CD1c-positive myeloid dendritic cell (primary cell): ENCODE measurements at regions not wholly inside any gene's neighbourhood (a gene's known extent, or its start where the extent isn't known, plus 50 kb on each side); places are given as distances from the start of the nearest gene placed in this dataset.

Source experiments
- DNase-seq: peaks from one replicate; pipeline ENCODE4 v3.0.0-alpha.2; 2016; ENCODE audit errors: extremely low spot score

DNA sequence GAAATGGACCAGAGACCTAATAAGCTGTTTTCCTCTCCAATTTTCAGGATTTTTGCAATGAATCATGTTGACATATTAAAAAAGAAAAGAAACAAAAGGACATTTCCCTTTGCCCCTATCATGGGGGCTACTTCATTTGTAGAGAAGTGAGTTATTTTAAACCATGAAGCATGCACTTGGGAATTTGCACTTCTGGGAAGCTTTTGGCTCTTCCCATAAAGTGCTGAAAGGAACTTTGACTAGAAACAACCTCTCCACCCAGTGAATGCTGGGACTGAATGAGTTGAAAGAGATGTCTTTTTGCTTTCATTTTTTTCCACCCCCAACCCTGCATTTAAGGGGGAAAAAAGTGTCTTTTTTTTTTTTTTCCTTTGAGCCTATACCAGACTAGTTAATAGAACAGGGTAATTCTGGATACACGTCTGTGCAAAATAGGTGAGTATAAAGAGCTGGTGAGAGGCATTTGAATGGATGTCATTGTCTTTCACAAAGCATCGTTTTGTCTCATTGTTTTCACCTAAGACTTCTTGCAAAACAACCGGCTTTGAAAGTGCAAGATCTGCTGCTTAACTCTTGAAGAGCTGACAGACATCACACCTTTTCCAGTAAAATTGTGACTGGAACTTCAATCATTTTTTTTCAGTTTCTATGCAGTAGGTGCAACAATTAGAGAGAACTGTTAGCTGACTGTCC is 138.7 kb upstream of the BACH2 start:
- no peak for DNase-seq

DNA sequence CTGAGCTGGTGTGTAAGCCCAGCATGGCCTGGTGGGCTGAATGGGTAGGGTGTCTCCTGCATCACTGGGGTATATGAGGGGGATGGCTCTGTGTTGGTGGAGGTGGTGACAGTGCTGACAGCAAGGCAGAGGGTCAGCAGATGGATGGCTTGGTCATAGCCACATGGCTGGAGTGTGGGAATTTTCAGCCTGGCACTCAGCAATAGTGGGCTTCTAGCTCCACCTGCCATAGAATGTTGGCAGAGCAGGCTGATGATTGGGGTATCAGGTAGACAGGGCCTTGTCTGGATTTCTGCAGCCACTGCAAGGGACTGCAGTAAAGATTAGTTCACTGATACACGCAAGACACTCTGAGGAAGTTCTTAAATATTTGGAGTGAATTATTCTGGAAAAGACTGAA is 137.5 kb upstream of the BACH2 start:
- DNase-seq = no peak

DNA sequence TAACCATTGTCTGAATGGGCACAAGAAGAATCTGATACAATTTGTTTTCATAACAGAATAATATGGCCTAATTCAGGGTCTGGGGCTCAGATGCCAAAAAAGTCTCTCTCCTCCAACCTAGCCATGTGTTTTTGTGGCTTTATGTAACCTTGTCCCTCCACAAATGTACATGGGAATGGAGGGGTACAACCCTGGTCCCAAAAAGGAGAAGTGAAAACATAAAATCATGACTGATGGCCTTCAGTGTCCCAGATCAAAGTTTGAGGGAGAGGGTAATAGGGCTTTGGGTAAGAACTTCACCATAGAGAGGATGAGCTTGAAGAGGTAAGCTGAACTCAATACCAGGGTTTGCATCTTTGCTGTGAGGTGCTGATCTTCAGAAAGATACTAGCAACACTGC is 136.3 kb upstream of the BACH2 start:
- no peak for DNase-seq

DNA sequence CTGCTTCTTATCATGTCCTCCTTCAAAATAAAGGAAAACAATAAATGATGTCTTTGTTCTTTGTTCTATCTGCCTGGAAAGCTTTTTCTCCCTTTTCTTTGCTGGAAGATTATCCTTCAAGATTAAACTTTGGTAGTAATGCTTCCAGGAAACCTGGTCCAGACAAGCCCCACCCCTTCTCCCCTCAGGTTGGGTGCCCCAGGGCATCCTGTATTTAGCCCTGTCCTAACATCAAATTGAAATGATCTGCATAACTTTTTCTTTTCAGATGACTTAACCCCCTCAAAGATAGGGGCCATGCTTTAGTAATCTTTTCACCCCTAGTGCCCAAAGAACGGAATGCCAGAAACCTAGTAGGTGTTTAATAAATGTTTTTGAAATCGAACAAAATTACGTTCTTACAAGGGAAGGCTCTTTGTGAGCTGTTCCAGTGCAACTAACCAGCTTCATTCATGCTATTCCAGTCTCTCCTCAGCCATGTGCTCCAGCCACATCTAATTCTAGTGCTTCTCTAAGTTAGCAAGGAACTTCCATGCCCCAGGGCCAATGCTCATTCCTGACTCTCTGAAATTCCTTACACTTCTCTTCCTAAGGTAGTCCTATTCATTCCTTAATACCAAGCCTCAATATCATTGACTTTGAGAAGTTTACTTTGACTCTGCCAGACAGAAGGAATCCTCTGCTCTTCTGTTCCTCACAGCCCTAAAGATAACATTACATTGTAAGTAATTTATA is 135.6 kb upstream of the BACH2 start:
- DNase-seq = no peak

DNA sequence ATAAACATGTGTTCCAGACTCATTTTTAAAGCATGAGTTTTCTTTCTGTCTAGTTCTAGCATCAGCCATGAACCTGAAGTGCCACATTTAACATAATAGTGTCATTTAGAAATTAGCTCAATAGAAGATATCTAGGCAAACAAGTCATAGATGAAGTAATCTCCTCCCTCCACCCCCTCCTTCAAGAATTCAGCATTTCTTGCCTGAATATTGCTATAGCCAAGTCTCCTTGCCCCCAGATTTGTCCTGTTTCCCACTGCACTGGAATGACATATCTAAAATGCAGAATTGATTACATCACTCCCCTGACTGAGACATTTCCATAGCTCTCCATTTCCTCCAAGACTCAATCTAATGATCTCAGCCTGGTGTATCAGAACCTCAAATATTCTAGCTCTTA is 134.9 kb upstream of the BACH2 start:
- DNase-seq = no peak

DNA sequence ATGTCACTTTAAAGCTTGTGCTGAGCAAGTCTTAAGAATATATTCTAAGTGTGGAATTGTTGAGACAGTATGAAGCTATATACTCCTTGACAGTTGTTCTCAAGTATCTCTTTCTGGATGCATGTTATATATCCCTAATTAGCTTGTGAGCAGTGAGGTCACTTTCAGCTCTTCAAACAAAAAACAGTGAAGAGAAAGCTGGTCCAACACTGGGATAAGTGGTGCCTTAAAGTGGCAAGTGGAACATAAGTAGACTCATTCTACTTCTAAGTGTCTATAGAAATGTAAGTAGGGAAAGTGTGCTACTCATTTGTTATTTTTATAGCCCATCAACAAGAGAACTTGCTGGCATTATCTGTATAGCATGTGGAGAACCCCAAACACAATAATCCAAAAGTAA is 133.1 kb upstream of the BACH2 start:
- DNase-seq = no peak

DNA sequence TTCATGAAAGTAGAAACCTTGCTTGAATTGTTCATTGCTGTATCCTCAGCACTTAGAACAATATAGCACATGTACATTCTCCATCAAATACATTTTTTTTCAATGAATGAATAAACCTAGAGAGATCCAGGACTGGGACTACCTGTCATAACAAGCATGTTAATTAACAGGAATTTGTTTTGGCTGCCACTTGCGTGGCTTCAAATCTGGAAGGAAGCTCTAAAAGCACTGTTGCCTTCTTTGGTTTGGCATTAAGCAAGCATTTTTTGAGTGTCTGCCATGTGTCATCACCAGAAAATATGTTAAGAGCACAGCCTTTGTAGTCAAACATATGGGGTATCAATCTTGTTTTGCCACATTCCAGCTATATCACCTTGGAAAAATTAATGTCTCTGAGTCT is 131.9 kb upstream of the BACH2 start:
- no peak for DNase-seq

DNA sequence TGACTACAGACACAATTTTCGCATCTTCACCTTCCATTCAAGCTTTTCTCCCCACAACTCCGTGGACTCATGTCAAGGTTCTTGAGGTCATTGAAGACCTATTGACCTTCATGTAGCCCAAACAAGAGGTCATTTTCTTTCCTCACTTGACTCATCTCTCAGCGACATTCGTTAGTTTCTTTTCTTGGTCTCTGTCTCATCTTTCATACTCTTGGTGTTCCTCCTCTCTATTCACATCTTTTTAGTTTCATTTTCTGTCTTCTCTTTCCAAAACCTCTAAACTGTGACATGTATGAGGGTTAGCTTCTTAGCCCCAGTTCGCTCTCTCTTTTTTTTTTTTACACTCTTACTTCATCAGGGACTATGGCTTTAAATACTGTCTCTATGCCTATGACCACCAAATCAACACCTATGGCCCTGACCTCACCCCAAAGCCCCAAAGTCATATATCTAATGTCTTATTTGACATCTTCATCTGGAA is 128.6 kb upstream of the BACH2 start:
- no peak for DNase-seq

DNA sequence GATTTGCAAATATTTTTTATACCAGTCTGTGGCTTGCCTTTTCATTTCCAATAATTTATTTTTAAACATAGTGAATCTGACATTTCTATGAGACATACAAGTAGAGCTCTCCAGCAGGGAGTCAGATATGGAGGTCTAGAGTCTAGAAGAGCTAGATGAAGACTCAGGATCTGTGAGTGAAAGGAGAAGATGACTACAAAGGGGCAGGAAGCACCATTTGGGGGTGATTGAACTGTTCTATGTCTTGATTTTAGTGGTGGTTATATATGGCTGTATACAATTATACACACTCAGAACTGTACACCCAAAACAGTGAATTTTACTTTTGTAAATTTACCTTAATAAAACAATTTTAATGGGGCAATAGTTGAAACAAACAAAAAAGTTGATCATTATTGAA is 127.9 kb upstream of the BACH2 start:
- no peak for DNase-seq

DNA sequence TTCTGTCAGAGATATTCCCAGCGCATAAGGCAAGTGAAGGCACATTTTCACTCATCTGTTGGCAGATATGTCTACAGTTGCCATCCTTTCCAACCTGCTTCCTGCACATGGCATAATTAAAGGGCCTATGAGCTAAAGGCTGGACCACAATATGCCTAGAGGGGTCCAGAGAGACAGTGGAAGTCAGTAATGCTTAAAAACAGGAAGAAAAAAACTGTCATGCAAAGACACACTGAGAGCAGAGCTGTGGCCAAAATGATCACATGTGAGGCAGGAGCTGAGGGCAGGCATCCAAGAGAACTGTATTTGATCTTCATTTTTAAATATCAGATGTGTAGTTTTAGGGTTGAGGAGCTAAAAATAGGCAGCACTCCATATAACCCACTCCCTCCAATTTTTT is 125.0 kb upstream of the BACH2 start:
- DNase-seq = no peak

DNA sequence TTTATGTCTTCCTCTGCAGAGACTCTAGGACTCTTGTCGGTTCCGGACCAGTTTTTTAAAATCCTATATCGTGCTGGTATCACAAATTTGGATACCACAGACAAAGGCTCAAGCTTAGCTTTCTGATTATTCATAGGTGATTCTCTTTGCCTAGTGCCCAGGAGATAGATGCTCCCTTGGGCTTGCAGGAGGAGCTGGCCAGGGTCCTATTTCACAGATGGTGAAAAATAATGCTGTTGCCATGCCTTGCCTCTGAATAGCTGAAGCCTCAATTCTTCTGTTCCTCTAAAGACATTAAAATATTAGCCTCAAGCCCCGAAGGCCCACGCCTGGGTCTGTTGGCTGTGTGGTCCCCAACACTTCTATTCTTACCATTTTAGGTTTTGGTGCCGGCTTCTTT is 123.9 kb upstream of the BACH2 start:
- no peak for DNase-seq

DNA sequence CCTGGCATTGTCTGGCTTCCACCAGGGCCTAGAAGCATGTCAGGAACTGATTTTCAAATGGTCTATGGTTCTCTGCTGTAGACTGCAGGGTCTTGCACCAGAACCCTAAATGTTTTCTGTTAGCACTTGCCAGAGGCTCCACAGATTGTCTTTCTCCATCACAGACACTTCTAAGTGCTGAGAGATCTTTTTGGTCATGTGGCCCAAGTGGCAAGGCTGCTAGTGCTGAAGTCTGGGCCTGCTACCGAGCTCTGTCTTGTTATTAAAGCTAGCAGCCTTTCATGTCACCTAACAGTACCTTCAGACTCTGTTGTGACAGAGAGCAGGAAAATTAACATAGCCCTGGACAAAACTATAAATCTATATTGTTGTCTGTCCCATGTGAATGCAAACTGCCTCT is 120.7 kb upstream of the BACH2 start:
- DNase-seq = no peak

DNA sequence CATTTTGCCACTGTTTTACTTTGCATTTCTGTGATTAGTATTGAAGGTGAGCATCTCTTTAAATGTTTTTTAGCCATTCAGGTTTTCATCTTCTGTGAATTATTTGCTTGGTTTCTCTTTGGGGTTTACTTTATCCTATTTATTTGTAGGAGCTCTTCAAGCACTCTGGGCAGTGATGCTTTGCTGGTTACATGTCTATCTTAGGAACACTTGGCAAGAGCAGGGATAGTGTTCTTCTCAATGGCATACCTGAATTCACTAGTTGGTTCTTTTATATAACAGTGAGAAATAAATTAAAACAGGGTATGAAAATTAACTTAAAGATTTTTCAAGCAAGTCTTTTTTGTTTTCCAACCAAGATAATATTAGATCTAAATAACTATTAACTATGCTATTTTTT is 119.7 kb upstream of the BACH2 start:
- no peak for DNase-seq

DNA sequence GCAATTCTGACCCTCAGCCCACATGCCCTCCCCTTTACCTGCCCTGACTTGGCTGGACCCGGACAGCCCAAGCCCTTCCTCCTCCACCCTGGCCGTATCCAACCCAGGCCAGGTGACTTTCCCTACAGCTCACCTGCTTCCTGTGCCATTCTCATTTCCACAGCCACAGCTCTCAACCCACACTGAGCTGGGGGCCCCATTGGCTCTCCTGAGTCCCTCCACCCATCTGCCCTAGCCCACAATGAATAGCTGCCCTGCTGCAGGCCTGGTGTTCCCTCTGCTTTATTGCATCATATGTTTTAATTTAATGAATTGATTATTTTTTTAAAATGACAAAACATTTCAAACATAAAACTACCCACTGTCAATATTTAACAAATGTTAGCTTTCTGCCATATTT is 118.5 kb upstream of the BACH2 start:
- DNase-seq = no peak

DNA sequence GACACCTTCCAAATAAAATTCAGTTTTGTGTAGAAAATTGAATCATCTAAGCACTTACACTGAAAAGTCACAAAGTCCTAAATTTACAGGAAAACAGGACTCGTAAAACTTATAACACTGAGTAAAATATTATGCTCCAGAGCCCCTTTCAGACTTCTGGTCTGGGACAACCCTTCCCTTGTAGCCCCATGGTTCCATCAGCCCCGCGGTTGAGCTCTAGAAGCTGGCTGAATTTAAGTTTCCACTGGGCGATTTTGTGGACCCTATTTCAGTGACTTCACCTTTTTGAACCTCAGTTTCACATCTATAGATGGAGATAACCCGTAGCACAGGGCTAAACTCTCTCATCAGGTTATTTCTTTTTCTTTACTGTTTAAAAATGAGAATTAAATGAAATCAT is 117.7 kb upstream of the BACH2 start:
- no peak for DNase-seq

DNA sequence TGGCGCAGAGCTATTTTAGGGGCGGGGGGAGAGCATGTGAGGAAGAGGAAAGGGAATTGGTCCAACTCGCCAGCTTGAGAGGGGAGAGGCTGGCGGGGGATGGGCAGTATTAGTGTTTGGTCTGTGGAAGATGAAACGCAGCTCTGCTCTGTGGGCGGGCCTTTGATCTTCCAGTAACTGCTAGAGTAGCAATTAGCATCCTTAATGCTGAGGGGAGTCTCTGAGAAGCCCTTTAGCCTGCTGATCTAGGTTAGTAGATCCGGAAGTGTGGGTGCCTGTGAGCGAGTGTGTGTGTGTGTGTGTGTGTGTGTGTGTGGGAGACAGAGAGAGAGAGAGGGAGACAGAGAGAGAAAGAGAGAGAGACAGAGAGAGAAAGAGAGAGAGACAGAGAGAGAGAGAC is 117.2 kb upstream of the BACH2 start:
- DNase-seq = peak; percentile 43

DNA sequence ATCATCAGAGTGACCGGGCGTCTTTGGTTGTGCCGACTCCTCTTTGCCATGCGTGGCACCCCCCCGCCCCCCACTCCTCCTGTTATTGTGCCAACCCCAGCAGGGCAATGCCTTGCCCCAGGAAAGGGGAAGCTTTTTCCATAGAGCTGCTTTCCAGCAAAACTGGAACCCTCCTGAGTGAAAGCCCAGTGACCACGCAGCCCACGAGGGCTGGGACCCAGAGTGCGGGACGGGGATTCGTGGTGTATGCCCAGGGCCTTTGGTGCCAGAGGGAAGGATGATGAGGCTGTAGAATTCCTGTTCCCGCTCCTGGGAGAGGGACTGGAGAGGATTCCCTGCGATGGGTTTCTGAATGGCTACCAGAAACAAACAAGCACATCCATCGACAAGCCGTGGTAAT is 116.8 kb upstream of the BACH2 start:
- DNase-seq = no peak

DNA sequence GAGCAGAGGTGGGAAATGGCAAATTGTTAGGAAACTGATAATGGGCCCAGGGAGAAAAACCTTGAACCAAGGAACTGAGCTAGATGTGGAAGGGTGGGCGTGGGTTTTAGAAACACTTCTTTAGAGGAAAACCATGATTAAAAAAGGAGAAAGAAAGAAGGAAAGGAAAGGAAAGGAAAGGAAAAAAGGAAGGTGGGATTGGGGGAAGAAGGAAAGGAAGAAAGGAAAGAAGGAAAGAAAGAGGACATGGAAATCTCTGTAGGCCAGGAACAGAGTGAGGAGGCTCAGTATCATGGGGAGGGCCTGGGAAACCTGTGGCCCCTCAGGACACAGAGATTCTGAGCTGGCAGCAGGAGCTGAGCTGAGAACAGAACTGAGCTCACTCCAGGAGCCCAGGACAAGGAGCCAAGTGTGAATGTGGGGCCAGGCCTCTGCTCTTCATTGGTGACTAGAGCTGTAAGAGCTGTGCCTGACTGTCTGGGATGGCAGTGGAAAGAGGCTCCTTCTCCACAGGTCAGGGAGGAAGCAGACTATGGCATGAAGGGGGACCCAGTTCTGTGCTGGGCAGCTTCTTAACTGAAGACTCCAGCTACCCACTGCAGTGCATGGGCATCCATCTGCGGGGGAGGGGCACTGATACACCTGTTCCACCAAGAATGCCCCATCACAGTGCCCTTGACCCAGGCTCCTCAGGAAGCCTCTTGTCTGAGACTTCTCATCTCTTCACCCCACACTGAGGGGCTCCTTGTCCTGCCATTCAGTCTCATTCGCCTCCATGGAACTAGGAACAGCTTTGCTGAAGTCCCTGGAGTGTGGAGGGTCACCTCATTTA is 116.1 kb upstream of the BACH2 start:
- DNase-seq = no peak

DNA sequence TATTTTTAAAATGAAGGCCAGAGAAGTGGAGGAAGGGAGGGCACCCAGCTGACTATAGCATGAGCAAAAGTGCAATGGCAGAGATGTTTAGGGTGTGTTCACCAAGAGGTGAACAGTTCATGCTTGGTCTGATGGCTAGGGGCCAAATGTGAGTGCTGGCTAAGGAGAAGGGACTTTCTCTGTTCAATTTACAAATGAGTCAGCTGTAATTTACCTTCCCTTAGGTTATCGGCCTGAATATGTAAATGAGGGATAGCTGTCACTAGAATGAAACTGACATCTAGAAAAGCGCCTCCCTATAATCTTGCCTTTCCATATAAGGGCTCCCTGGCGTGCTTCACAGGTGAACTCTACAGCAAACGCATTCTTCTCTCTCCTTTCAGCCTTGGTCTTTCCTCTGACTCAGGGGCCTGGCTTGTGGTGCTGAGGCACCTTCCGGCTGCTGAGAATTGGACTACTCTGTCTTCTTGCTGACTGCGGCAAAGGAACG is 114.7 kb upstream of the BACH2 start:
- no peak for DNase-seq

DNA sequence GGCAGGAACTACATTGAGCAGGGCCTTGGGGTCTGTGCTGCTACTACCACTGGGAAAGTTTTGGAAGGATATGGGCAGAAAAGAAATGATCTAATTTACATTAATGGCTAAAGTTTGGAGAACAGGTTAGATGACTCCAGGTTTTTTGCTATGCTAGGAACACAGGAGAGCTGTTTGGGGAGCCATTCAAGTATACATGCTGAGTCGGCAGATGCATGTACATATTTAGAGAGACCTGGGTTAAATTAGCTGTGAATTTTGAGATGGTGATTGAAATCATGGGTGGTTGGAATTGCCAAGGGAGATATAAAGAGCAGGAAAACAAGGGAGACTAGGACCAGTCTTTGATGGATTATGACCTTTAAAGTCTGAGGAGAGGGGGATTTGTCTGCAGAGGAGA is 113.1 kb upstream of the BACH2 start:
- DNase-seq = no peak

DNA sequence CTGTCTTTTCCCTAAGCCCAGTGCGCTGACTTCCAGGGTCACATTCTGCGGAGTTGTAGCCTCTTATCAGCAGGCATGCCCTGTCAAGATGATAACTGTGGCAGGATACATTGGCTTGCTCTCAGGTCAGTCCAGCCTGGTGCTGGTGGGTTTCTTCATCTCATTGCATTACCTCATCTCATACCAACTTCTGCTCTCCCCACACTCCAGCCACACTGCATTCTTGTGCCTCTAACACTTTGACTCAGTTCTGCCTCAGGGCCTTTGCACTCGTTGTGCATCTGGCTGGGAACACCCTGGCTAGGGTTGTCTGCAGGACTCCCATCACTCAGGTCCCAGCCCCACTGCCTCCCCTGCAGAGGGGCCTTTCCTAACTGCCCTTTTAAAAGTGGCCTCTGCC is 110.3 kb upstream of the BACH2 start:
- DNase-seq = no peak

DNA sequence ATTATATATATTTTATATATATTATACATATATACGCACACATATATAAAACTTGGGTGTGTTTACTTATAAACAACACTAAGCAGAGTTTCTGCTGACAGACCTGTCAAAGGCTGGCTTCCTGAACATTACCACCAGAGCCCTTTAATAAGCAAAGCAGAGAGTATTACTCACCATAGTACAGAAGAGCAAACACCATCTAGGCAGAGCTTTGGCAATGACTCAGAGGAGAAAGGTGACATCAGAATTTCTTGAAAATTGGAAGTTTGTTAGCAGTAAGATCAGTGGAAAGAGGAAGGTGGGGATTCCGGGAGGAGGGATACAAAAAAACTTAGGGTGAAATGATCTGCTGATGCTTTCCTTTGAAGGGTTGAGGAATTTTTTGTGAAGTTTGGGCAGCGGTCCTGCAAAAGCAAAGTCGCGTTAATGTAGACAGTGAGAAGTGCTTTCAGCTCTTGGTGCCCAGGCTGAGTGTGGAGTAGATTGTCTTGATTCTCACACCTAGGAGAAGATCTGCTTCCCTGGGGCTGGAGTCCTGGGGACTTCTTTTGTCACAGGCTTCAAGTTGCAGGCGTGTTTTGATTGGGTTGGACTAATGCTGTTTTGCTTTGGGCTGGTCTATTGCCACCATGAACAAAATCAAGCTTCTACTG is 109.6 kb upstream of the BACH2 start:
- DNase-seq = no peak
